NCI-H1105 treated with DMSO at 0.1 percent for 48 hours (cell line): ENCODE measurements at regions not wholly inside any gene's neighbourhood (a gene's known extent, or its start where the extent isn't known, plus 50 kb on each side); places are given as distances from the start of the nearest gene placed in this dataset.
"Not testable (repeated sequence)": the region's sequence is repeated elsewhere in the genome, so short reads cannot be mapped to it uniquely, and the experiment has no call there.

Experiments
- DNase-seq: peaks from one replicate; lab custom pipeline; 2025; lab: John Stamatoyannopoulos, UW

GRCh38 chr4:105050896-105051295, 95.8 kb upstream of the TET2 start:
- DNase-seq, result no peak

GRCh38 chr4:105057370-105058105, 89.1 kb upstream of the TET2 start:
- no peak for DNase-seq

- no peak for DNase-seq
Observed at GRCh38 chr4:105058177-105058812, 88.4 kb upstream of the TET2 start.

DNA sequence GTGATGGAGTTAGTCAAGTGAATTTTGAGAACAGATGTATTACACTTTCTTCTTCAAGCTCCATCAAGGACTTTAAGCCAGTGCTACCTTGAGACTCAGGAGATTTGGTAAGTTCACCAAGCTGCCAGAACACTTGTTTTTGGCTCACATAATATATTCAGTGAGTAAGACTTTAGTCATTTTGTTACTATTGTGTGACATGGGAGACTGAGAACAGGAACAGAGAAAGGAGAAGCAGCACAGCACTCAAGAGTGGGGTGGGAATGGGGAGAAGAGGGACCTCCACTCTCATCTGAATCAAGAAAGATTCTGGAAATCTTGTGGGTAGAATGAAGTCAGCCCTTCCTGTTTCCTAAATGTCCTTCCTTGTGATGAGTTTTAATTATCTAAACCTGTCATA, 87.3 kb upstream of the TET2 start:
- no peak for DNase-seq

DNA sequence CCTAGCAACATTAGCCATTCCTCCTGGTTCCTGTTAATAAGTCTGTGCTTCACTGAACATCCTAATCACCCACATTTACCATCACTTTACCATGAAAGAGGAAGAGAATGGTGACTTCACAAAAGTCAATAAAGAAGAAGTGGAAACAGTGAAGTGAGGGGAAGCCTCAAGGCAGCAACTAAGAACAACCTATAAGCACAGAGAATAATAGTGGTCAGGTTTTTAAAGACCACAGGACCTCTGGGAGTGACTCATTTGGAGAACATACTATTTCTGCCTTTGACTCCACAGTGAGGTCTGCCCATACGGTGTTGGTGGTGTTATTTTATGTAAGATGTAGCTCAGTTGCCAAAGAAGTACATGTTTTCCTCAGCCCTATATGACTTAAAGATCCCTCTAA, 86.0 kb upstream of the TET2 start:
- DNase-seq, result no peak

GRCh38 chr4:105061136-105061696, 85.5 kb upstream of the TET2 start:
- DNase-seq, result no peak

GRCh38 chr4:105061731-105062130, 84.9 kb upstream of the TET2 start:
- DNase-seq, result no peak

- no peak for DNase-seq
Observed at GRCh38 chr4:105066401-105066800, 80.3 kb upstream of the TET2 start.

- DNase-seq, result peak; percentile 2
Observed at GRCh38 chr4:105067431-105067830, 79.2 kb upstream of the TET2 start.

- peak; percentile 62 for DNase-seq
Observed at GRCh38 chr4:105067946-105068345, 78.7 kb upstream of the TET2 start.

GRCh38 chr4:105068516-105068915, 78.2 kb upstream of the TET2 start:
- peak; percentile 73 for DNase-seq

DNA sequence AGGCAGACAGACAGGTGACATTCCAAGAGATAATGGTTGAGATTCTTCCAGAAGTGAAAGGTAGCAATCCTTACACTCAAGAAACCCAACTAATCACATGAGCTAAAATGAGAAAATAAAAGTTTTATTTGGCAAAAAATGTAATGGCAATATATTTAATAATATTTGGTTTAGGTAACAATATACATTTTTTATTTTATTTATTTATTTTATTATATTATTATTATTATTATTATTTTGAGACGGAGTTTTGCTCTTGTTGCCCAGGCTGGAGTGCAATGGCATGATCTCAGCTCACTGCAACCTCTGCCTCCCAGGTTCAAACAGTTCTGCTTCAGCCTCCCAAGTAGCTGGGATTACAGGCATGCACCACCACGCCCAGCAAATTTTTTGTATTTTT, 74.6 kb upstream of the TET2 start:
- not testable (repeated sequence) for DNase-seq

DNA sequence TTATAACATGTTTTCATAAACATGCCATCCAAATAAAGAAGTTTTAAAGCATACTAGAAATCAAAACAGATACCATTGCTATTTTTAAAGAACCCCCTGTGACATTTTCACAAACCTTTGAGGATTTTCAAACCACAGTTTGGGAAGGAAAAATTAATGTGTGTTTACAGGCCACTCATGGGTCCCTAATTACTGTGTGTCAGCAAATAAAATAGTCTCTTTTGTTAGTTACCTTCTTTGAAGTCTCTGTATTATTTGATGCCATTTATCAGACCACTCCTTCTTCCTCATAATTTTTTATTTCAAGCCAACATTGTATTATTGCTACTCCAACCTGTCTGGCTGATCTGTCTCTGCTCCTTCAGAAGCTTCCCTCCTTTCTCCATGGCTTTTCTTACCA, 72.6 kb upstream of the TET2 start:
- peak; percentile 30 for DNase-seq

GRCh38 chr4:105075045-105075444, 71.6 kb upstream of the TET2 start:
- no peak for DNase-seq

DNA sequence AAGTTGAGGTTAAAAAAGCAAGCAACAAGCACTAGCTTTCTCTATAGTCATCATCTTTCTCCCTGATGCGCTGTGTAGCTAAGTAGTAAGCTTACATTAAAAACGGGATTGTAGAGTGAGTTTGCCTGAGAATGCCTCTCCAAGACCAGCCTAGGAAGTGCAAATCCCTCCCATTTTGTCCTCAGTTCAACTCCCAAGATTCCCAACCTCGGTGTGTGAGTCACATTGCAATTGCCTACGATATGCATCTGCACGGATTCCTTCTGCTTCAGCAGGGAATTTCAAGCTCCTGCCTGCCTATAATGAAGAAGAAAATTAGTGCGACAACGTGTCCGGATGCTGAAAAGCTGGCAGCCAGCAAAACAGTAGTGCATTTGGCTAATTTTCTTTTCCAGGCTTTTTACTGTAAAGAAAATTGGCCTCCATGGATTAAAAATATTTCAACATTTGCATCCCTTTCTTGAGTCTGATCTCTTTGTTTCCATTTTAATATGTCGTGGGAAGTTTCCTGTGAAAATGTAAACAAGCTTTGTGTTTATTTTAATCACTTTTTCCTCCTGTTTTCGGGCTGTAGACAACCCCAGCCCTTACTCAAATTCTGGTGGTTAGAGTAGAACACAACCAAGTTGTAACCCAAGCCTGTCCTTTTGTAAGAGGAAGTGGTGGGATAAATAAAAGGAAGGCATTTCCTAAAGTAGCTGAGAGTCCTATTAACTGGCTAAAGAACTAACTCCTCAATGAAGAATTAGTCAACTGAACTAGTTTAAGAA, 58.4 kb upstream of the TET2 start:
- no peak for DNase-seq

DNA sequence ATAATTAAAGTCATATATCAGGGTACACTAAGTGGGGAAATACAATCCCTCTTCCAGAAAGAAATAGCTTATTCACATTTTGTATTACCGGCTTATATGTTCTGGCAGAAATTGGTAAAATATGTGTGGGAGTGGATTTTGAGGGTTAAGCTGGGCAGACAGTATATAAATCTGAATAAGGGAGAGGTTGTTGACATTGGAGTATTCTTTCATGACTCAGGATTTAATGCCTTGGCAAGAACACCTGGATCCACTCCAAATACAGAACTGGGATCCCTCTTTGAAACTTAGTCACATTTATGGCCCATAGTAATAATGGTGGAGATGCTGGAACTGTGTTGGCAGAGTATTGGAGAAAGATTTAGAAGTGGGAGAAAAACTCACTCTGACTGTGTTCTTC, 54.3 kb upstream of the TET2 start:
- peak; percentile 56 for DNase-seq

- DNase-seq, result no peak
Observed at GRCh38 chr4:105092768-105093167, 53.9 kb upstream of the TET2 start.

- DNase-seq, result no peak
Observed at GRCh38 chr4:105093975-105094374, 52.7 kb upstream of the TET2 start.
